ENCODE measurements at regions not wholly inside any gene's neighbourhood (a gene's known extent, or its start where the extent isn't known, plus 50 kb on each side); places are given as distances from the start of the nearest gene placed in this dataset.

GRCh38 chr2:145341536-145341935 is 821.6 kb upstream of the ZEB2 start:
- no peak for TF ChIP-seq CTCF (IDR thresholded peaks at IDR 0.05)
- no peak for TF ChIP-seq POLR2A (IDR thresholded peaks at IDR 0.05)

Measured in sigmoid colon (tissue), 3 donors.